AG10803 (cell line): ENCODE measurements at regions not wholly inside any gene's neighbourhood (a gene's known extent, or its start where the extent isn't known, plus 50 kb on each side); places are given as distances from the start of the nearest gene placed in this dataset.

ENCODE experiments used
- DNase-seq: peaks from one replicate; pipeline ENCODE4 v3.0.0; 2010; ENCODE audit warnings: low read depth
- H3K4me3 ChIP-seq: 2 replicates; pipeline ENCODE4 v1.5.1; 2011; ENCODE audit warnings: mild to moderate bottlenecking, low read length, control low read depth
- CTCF ChIP-seq: conservative IDR thresholded peaks from 2 replicates; pipeline ENCODE4 v1.5.1; 2011; ENCODE audit warnings: mild to moderate bottlenecking, low read length, control low read depth, inconsistent platforms

GRCh38 chr18:67243799-67244587 is 272.5 kb downstream of the DSEL start:
- H3K4me3 ChIP-seq: peak overlapping the region; percentile 13
- TF ChIP-seq CTCF: no peak
- peak; percentile 12 for DNase-seq

- no peak for DNase-seq
- no peak overlapping the region for H3K4me3 ChIP-seq
- no peak for TF ChIP-seq CTCF
Observed at GRCh38 chr18:67242001-67242400, 274.5 kb downstream of the DSEL start.

GRCh38 chr18:67241299-67241698 is 275.2 kb downstream of the DSEL start:
- TF ChIP-seq CTCF: no peak
- no peak for DNase-seq
- no peak overlapping the region for H3K4me3 ChIP-seq

- DNase-seq: no peak
- H3K4me3 ChIP-seq: no peak overlapping the region
- no peak for TF ChIP-seq CTCF
Observed at GRCh38 chr18:67239826-67240225, 276.7 kb downstream of the DSEL start.

- no peak overlapping the region for H3K4me3 ChIP-seq
- no peak for TF ChIP-seq CTCF
- peak; percentile 47 for DNase-seq
Observed at GRCh38 chr18:67232991-67233390, 283.5 kb downstream of the DSEL start.

- no peak overlapping the region for H3K4me3 ChIP-seq
- no peak for TF ChIP-seq CTCF
- peak; percentile 80 for DNase-seq
Observed at GRCh38 chr18:67232406-67232805, 284.1 kb downstream of the DSEL start.

- DNase-seq: no peak
- TF ChIP-seq CTCF: no peak
- no peak overlapping the region for H3K4me3 ChIP-seq
Observed at GRCh38 chr18:67222887-67223286, 293.6 kb downstream of the DSEL start.
